Transverse colon (tissue), 4 donors: ENCODE measurements at regions not wholly inside any gene's neighbourhood (a gene's known extent, or its start where the extent isn't known, plus 50 kb on each side); places are given as distances from the start of the nearest gene placed in this dataset.

ENCODE experiments used
- DNase-seq: peaks from one replicate; pipeline ENCODE4 v3.0.0-alpha.2; 2019
- H3K27ac ChIP-seq, 4 donors: fragments of 200-600 bp; sonication (generic); 2 replicates each; pipeline ENCODE4 v1.5.1; 2016 to 2018; ENCODE audit warnings: inconsistent platforms in 4 of 4
- H3K27me3 ChIP-seq: fragments of 200-600 bp; sonication (generic); 2 replicates; pipeline ENCODE4 v1.5.1; 2017; ENCODE audit warnings: inconsistent platforms
- H3K36me3 ChIP-seq, 4 donors: fragments of 200-600 bp; sonication (generic); 2 replicates each; pipeline ENCODE4 v1.5.1; 2017 to 2019; ENCODE audit warnings: inconsistent platforms in 4 of 4
- H3K4me1 ChIP-seq, 4 donors: fragments of 200-600 bp; sonication (generic); 2 replicates each; pipeline ENCODE4 v1.5.1; 2017 to 2020; ENCODE audit warnings: inconsistent platforms in 4 of 4
- H3K4me3 ChIP-seq, 4 donors: fragments of 200-600 bp; sonication (generic); 1 replicate in 1 of 4; 2 replicates in 3 of 4; pipeline versions ENCODE4 v1.5.1 to v1.6.1; 2017 to 2019; ENCODE audit warnings: inconsistent platforms in 4 of 4
- H3K9me3 ChIP-seq, 2 donors: fragments of 200-600 bp; sonication (generic); 2 replicates each; pipeline ENCODE4 v1.5.1; 2017 to 2019; ENCODE audit warnings: inconsistent platforms in 2 of 2
- EP300 ChIP-seq: sonication (generic); formaldehyde crosslinking; IDR thresholded peaks from one replicate; pipeline ENCODE4 v1.6.1; 2017; ENCODE audit warnings: antibody characterized with exemption, low read depth
- POLR2A ChIP-seq: fragments of 450-650 bp; IDR thresholded peaks from one replicate; pipeline ENCODE4 v1.6.1; 2016; ENCODE audit warnings: antibody characterized with exemption, mild to moderate bottlenecking, moderate library complexity
- POLR2AphosphoS5 ChIP-seq, 3 donors: sonication (generic); formaldehyde crosslinking; IDR thresholded peaks; one replicate each; pipeline ENCODE4 v1.6.1; 2016; ENCODE audit warnings: antibody characterized with exemption in 3 of 3
- WGBS, 2 donors: methylation state at CpG; one replicate each; pipeline ENCODE4 v1.1.5; 2018; ENCODE audit warnings: low coverage in 1 of 2; 5-methylcytosine and 5-hydroxymethylcytosine counted together
- in situ Hi-C, 4 donors: fragments of 200-750 bp; cut with MboI; loops; one replicate each; pipeline versions ENCODE4 v1.15.0 to v1.15.1; 2017; ENCODE audit warnings: low sequenced_read_pairs in 3 of 4, low pct_ligation_motif_present in 1 of 4, low pct_unique_long_range_greater_than_20kb in 1 of 4
- intact Hi-C: fragments of 100-400 bp; cut with DNase I; formaldehyde crosslinking; loops from one replicate; pipeline ENCODE4 v1.15.1; 2023; ENCODE audit warnings: low total_unique reads
- TF ChIP-seq, protein P1 (sequence below), 5 experiments: fragments of 200-600 bp in 3 of 5; fragments of 450-650 bp in 2 of 5; sonication (generic) in 3 of 5; IDR thresholded peaks; 1 replicate in 2 of 5; 2 replicates in 3 of 5; pipeline ENCODE4 v1.5.1; 2016 to 2017; ENCODE audit warnings: antibody characterized with exemption in 5 of 5, inconsistent platforms in 3 of 5, mild to moderate bottlenecking in 2 of 5, moderate library complexity in 1 of 5

DNA sequence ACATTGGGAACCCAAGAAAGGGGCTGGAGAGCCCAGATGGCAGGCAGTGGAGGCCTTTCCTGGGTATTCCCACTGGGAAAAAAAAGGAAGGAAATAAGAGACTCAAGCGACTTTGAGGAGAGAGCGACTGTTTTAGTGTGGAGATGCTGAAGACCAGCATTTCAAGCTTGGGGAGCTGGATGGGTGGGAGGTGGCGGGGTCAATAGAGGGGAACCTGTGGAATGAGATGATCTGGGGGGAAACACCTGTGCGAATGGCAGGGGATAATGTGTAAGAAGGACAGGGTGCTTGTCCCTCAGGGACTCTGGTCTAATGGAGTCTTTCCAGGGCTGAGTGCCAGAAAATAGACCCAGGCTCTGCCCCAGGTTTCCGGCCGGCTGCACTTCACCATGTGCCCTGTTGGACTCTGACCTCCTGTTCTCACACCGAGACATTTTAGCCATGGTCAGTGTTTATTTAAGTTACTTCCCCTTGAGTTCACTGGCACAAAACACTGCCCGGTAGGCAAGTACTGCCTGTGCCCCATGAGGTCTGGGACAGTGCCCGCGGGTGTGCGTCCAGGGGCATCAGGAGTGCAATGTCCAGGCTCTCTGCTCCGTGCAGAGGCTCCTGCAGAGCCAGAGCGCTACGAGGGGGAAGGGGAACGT is 50.4 kb upstream of the NKX2-2 start:
- intact Hi-C loops (no loop called here), in situ Hi-C loops (no loop called here)
- TF ChIP-seq POLR2AphosphoS5 (IDR thresholded peaks at IDR 0.05) (no peak), EP300 (no peak), POLR2A (no peak)
- TF ChIP-seq, protein P1, sequence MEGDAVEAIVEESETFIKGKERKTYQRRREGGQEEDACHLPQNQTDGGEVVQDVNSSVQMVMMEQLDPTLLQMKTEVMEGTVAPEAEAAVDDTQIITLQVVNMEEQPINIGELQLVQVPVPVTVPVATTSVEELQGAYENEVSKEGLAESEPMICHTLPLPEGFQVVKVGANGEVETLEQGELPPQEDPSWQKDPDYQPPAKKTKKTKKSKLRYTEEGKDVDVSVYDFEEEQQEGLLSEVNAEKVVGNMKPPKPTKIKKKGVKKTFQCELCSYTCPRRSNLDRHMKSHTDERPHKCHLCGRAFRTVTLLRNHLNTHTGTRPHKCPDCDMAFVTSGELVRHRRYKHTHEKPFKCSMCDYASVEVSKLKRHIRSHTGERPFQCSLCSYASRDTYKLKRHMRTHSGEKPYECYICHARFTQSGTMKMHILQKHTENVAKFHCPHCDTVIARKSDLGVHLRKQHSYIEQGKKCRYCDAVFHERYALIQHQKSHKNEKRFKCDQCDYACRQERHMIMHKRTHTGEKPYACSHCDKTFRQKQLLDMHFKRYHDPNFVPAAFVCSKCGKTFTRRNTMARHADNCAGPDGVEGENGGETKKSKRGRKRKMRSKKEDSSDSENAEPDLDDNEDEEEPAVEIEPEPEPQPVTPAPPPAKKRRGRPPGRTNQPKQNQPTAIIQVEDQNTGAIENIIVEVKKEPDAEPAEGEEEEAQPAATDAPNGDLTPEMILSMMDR (IDR thresholded peaks at IDR 0.05) = no peak
- Histone ChIP-seq H3K4me1 (no peaks in the 10 kb centered on the region), H3K36me3 (no peaks in the 10 kb centered on the region), H3K27me3 (peaks cover 24% of the 10 kb centered on the region), H3K27ac (no peak overlapping the region), H3K4me3 (no peak overlapping the region), H3K9me3 (no peaks in the 10 kb centered on the region)
- WGBS, 2 donors = 43 to 77% methylated on average over 6 to 15 of the region's 15 CpGs
- no peak for DNase-seq
